ENCODE measurements at regions not wholly inside any gene's neighbourhood (a gene's known extent, or its start where the extent isn't known, plus 50 kb on each side); places are given as distances from the start of the nearest gene placed in this dataset.

- no peak for TF ChIP-seq CTCF (conservative IDR thresholded peaks at IDR 0.05; ENCODE audit: low read length)
- no peak for TF ChIP-seq EZH2phosphoT487 (IDR thresholded peaks at IDR 0.05; ENCODE audit: borderline replicate concordance, low read depth, low read length)
These were observed 193.4 kb upstream of the ZMIZ1 start for GRCh38 chr10:78875331-78875877.

Measured in OCI-LY7 (cell line).